ENCODE measurements at regions not wholly inside any gene's neighbourhood (a gene's known extent, or its start where the extent isn't known, plus 50 kb on each side); places are given as distances from the start of the nearest gene placed in this dataset.

DNA sequence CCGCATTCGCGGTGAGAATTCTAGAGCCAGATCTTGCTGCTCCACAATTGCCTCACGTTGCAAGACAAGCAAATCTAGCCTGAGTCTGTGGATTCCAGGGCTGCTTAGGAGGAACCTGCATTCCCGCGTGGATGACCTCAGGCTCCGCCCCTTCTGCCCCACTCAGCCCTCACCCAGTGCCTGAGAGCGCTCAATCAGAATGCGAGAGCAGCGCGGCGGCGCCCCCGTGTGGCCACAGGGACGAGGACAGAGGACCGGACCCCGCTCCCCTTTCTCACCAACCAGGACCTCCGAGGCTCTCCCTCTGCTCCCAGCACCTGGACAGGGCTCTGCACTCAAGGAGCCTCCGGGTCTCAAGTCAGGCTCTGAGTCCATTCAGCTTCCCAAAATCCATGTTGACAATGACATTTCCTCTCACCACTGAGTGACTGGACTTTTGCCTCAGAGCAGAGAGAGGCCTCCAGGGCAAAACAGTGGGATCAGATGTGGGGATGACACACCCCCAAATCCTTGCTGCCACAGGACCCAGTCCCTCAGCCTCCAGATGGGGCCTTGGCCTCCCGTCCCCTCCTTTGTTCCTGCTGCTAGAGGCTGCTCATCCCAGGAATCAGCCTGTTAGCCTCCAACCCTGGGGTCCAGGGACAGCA is 52.0 kb downstream of the RPP21 start:
- DNase-seq (peak; percentile 91), ATAC-seq (peak; percentile 95)
- intact Hi-C loops (cut with micrococcal nuclease), result no loop called here

DNA sequence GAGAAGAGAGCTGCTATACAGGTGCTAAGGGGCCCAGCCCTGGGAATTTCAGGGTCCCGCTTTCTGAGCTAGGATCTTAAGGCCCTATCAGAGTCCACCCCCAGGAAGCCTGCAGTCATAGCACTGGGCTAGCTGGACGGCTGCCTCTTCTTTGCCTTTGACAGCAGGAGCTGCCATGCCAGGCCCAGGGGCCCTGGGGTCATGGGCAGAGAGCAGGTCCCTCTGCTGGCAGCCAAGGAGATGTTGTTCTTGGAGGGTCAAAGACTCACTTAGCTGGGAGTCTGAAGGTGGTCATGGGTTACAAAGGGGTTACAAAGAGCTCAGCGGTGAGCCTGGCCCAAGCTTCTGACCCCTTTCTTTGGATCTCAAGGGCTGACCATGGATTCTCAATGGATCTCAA is 52.7 kb downstream of the RPP21 start:
- no peak for DNase-seq
- intact Hi-C loops (cut with micrococcal nuclease), result no loop called here
- ATAC-seq, result no peak

GRCh38 chr6:30399390-30400058 is 54.6 kb downstream of the RPP21 start:
- DNase-seq (no peak), ATAC-seq (no peak)
- intact Hi-C loops (cut with micrococcal nuclease), result no loop called here

DNA sequence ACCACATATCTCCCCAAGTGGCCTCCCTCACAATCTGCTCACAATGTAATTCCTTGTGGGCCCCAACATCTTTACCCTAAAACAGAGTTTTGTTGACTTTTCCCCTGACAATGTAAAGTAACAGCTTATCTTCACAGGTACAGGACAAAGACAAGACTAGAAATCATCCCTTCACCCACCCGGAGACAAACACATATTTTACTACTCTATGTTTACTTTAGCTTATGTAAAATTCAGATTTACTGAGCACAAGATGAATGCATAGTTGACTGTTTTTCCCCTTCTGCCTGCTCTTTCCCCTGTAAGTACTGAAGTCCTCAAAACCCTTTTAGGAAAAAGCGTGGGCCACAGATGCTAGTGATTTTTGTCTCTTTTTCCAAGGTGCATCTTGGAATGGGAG is 61.0 kb downstream of the RPP21 start:
- DNase-seq (no peak), ATAC-seq (no peak)
- intact Hi-C loops (cut with micrococcal nuclease), result no loop called here

GRCh38 chr6:30409184-30409583 is 64.2 kb downstream of the RPP21 start:
- no peak for ATAC-seq
- no peak for DNase-seq
- intact Hi-C loops (cut with micrococcal nuclease), result no loop called here

GRCh38 chr6:30411515-30412207 is 66.7 kb downstream of the RPP21 start:
- intact Hi-C loops (cut with micrococcal nuclease), result no loop called here
- DNase-seq (peak; percentile 57), ATAC-seq (peak; percentile 41)

DNA sequence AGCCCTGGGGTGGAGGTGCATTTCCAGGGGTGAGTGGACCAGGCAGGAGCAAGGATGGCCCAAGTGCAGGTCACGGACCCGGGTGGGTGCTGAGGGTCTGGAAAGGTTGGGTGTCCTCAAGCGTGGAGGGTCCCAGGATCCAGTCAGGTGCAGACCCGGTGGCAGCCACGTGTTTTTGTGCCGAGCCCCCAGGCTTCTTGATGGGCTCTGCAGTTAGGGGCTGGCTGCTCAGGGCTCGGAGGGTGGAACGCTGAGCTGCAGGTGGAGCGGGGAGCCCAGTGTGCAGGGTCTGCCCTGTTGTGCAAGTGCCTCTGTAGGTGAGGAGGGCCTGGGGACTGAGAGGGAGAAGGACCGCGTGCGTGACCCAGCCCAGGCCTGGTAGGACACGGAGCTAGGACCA is 70.9 kb upstream of the HLA-E start:
- intact Hi-C loops (cut with micrococcal nuclease), result no loop called here
- ATAC-seq (no peak), DNase-seq (no peak)

DNA sequence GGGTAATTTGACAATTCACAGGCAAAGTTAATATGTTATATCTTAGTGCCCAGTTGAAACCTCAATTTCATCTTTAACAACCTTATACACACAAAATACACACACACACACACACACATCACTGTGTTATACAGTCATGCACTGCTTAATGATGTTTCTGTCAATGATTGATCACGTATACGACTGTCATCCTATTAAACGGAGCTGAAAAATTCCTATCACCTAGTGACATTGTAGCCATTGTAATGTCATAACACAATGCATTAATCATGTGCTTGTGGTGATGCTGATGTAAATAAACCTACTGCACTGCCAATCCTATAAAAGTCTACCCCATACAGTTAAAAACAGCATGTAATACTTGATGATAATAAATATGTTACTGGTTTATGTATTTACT is 64.8 kb upstream of the HLA-E start:
- ATAC-seq, result no peak
- intact Hi-C loops (cut with micrococcal nuclease), result no loop called here
- no peak for DNase-seq
